ENCODE measurements at regions not wholly inside any gene's neighbourhood (a gene's known extent, or its start where the extent isn't known, plus 50 kb on each side); places are given as distances from the start of the nearest gene placed in this dataset.
A peak's percentile ranks its signal among the peaks of the same experiment; 100 is the strongest.

GRCh38 chr13:47798906-47799305 lies 202.2 kb downstream of the SUCLA2 start:
- no peak for DNase-seq (ENCODE audit: low spot score)
- no peak overlapping the region for H3K27ac ChIP-seq (ENCODE audit: low read depth in 1 of 2, low read length in 2 of 2)
- H3K4me1 ChIP-seq (ENCODE audit: control insufficient read depth in 4 of 4, insufficient read depth in 4 of 4, low read length in 3 of 4): no peaks in the 10 kb centered on the region

DNA sequence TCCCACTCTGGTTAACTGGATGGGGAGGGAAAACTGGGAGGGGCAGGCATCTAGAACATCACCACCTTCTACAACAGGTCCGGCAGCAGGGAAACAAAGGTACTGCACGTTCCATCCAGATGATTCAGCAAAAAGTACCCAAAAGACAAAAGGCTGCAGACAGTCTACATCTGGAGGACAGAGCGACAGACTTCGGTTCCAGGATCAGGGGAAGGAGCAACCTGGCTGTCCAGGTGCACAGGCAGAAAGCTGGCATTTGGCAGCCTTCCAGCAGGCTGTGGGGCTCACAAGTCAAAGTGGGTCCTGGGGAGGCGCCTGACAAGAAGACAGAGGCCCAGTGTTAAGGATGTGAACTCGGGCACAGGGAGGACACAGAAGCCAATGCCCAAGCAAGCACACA lies 202.9 kb downstream of the SUCLA2 start:
- no peaks in the 10 kb centered on the region for H3K9me3 ChIP-seq (ENCODE audit: control insufficient read depth in 4 of 4, low read length in 3 of 4)
- no peak for DNase-seq (ENCODE audit: low spot score)
- no peak overlapping the region for H3K4me3 ChIP-seq (ENCODE audit: low read depth in 1 of 3, low read length in 3 of 3)
- H3K4me1 ChIP-seq (ENCODE audit: control insufficient read depth in 4 of 4, insufficient read depth in 4 of 4, low read length in 3 of 4): no peaks in the 10 kb centered on the region
- no peak overlapping the region for H3K27ac ChIP-seq (ENCODE audit: low read depth in 1 of 2, low read length in 2 of 2)
- H3K27me3 ChIP-seq (ENCODE audit: control insufficient read depth in 4 of 4, insufficient read depth in 4 of 4, low read length in 3 of 4): no peaks in the 10 kb centered on the region
- H3K36me3 ChIP-seq (ENCODE audit: control insufficient read depth in 4 of 4, insufficient read depth in 3 of 4, low read depth in 1 of 4, low read length in 3 of 4): no peaks in the 10 kb centered on the region
- H3K9ac ChIP-seq (ENCODE audit: low read depth in 1 of 2, low read length in 2 of 2): no peak overlapping the region
- WGBS: 89% methylated on average over 6 of the region's 6 CpGs
- TF ChIP-seq HNF4G (IDR thresholded peaks at IDR 0.05): no peak
- no peak for TF ChIP-seq FOXA1 (IDR thresholded peaks at IDR 0.05)
- TF ChIP-seq EGR1 (IDR thresholded peaks at IDR 0.05; ENCODE audit: low read depth in 2 of 2): no peak
- no peak for TF ChIP-seq SP1 (IDR thresholded peaks at IDR 0.05)
- no peak for TF ChIP-seq RXRA (IDR thresholded peaks at IDR 0.05)
- TF ChIP-seq MAX (IDR thresholded peaks at IDR 0.05): no peak
- no peak for TF ChIP-seq TAF1 (conservative IDR thresholded peaks at IDR 0.05)
- TF ChIP-seq ZBTB33 (IDR thresholded peaks at IDR 0.05): no peak
- no peak for TF ChIP-seq JUND (IDR thresholded peaks at IDR 0.05)
- no peak for TF ChIP-seq CTCF (IDR thresholded peaks at IDR 0.05; ENCODE audit: low read depth, low read length, missing input control)
- no peak for TF ChIP-seq FOXA2 (IDR thresholded peaks at IDR 0.05)
- TF ChIP-seq YY1 (IDR thresholded peaks at IDR 0.05): no peak
- TF ChIP-seq HNF4A (conservative IDR thresholded peaks at IDR 0.05): no peak
- no peak for TF ChIP-seq NR2F2 (IDR thresholded peaks at IDR 0.05)

More at GRCh38 chr13:47798906-47799305, 202.2 kb downstream of the SUCLA2 start:
- no peak overlapping the region for H3K9ac ChIP-seq (ENCODE audit: low read depth in 1 of 2, low read length in 2 of 2)
- no peaks in the 10 kb centered on the region for H3K9me3 ChIP-seq (ENCODE audit: control insufficient read depth in 4 of 4, low read length in 3 of 4)
- TF ChIP-seq REST (IDR thresholded peaks at IDR 0.05) (no peak), FOXA2 (IDR thresholded peaks at IDR 0.05) (no peak), RAD21 (IDR thresholded peaks at IDR 0.05) (peak; percentile 24 to 52), MAX (IDR thresholded peaks at IDR 0.05) (no peak), FOXA1 (IDR thresholded peaks at IDR 0.05) (no peak), ZBTB33 (IDR thresholded peaks at IDR 0.05) (no peak), GABPA (IDR thresholded peaks at IDR 0.05 in 1 of 2, conservative IDR thresholded peaks at IDR 0.05 in 1 of 2) (no peak)
- H3K36me3 ChIP-seq (ENCODE audit: control insufficient read depth in 4 of 4, insufficient read depth in 3 of 4, low read depth in 1 of 4, low read length in 3 of 4): no peaks in the 10 kb centered on the region
- no peaks in the 10 kb centered on the region for H3K27me3 ChIP-seq (ENCODE audit: control insufficient read depth in 4 of 4, insufficient read depth in 4 of 4, low read length in 3 of 4)
- H3K4me3 ChIP-seq (ENCODE audit: low read depth in 1 of 3, low read length in 3 of 3): no peak overlapping the region
